ENCODE measurements at regions not wholly inside any gene's neighbourhood (a gene's known extent, or its start where the extent isn't known, plus 50 kb on each side); places are given as distances from the start of the nearest gene placed in this dataset.
A peak's percentile ranks its signal among the peaks of the same experiment; 100 is the strongest.

GRCh38 chr7:24456526-24457218, 116.6 kb upstream of the PALS2 start:
- Histone ChIP-seq H4K20me1 (ENCODE audit: insufficient read depth) (no peaks in the 10 kb centered on the region), H3K4me2 (peak overlapping the region; percentile 69), H3K27ac (peak overlapping the region; percentile 92), H3K27me3 (ENCODE audit: insufficient read depth, low read depth) (no peaks in the 10 kb centered on the region), H2AFZ (ENCODE audit: low read depth) (peak overlapping the region; percentile 89), H3K36me3 (ENCODE audit: insufficient read depth) (no peaks in the 10 kb centered on the region), H3K4me1 (ENCODE audit: low read depth, poor library complexity, severe bottlenecking) (peaks cover 45% of the 10 kb centered on the region), H3K4me3 (IDR thresholded peaks at IDR 0.05; ENCODE audit: insufficient read depth, low read depth, low read length) (no peak overlapping the region), H3K79me2 (ENCODE audit: insufficient read depth, low read depth) (no peaks in the 10 kb centered on the region), H3K9ac (peak overlapping the region; percentile 60)
- no peak for TF ChIP-seq CTCF (conservative IDR thresholded peaks at IDR 0.05; ENCODE audit: low read depth, low read length)

- Histone ChIP-seq H3K27ac (peak overlapping the region; percentile 92), H2AFZ (ENCODE audit: low read depth) (peak overlapping the region; percentile 89), H3K27me3 (ENCODE audit: insufficient read depth, low read depth) (no peaks in the 10 kb centered on the region), H3K4me2 (peak overlapping the region; percentile 69), H3K36me3 (ENCODE audit: insufficient read depth) (no peaks in the 10 kb centered on the region), H3K9ac (peak overlapping the region; percentile 60), H3K79me2 (ENCODE audit: insufficient read depth, low read depth) (no peaks in the 10 kb centered on the region), H3K4me1 (ENCODE audit: low read depth, poor library complexity, severe bottlenecking) (peaks cover 45% of the 10 kb centered on the region), H3K4me3 (IDR thresholded peaks at IDR 0.05; ENCODE audit: insufficient read depth, low read depth, low read length) (no peak overlapping the region), H4K20me1 (ENCODE audit: insufficient read depth) (no peaks in the 10 kb centered on the region)
- TF ChIP-seq CTCF (conservative IDR thresholded peaks at IDR 0.05; ENCODE audit: low read depth, low read length), result no peak
These were observed 116.1 kb upstream of the PALS2 start for GRCh38 chr7:24457219-24457558.

- Histone ChIP-seq H3K27ac (no peak overlapping the region), H3K9ac (no peak overlapping the region), H3K36me3 (ENCODE audit: insufficient read depth) (no peaks in the 10 kb centered on the region), H2AFZ (ENCODE audit: low read depth) (no peak overlapping the region), H4K20me1 (ENCODE audit: insufficient read depth) (no peaks in the 10 kb centered on the region), H3K4me2 (no peak overlapping the region), H3K4me3 (IDR thresholded peaks at IDR 0.05; ENCODE audit: insufficient read depth, low read depth, low read length) (no peak overlapping the region), H3K4me1 (ENCODE audit: low read depth, poor library complexity, severe bottlenecking) (peaks cover 14% of the 10 kb centered on the region), H3K27me3 (ENCODE audit: insufficient read depth, low read depth) (no peaks in the 10 kb centered on the region), H3K79me2 (ENCODE audit: insufficient read depth, low read depth) (no peaks in the 10 kb centered on the region)
- no peak for TF ChIP-seq CTCF (conservative IDR thresholded peaks at IDR 0.05; ENCODE audit: low read depth, low read length)
These were observed 111.1 kb upstream of the PALS2 start for GRCh38 chr7:24462117-24462516.

GRCh38 chr7:24462984-24463383, 110.3 kb upstream of the PALS2 start:
- no peaks in the 10 kb centered on the region for H3K27me3 ChIP-seq (ENCODE audit: insufficient read depth, low read depth)
- H3K4me3 ChIP-seq (IDR thresholded peaks at IDR 0.05; ENCODE audit: insufficient read depth, low read depth, low read length), result no peak overlapping the region
- TF ChIP-seq CTCF (conservative IDR thresholded peaks at IDR 0.05; ENCODE audit: low read depth, low read length), result no peak

More at GRCh38 chr7:24462984-24463383, 110.3 kb upstream of the PALS2 start:
- Histone ChIP-seq H3K4me2 (no peak overlapping the region), H3K36me3 (ENCODE audit: insufficient read depth) (no peaks in the 10 kb centered on the region), H3K9ac (no peak overlapping the region), H4K20me1 (ENCODE audit: insufficient read depth) (no peaks in the 10 kb centered on the region), H3K4me1 (ENCODE audit: low read depth, poor library complexity, severe bottlenecking) (peaks cover 5% of the 10 kb centered on the region), H3K79me2 (ENCODE audit: insufficient read depth, low read depth) (no peaks in the 10 kb centered on the region), H3K27ac (no peak overlapping the region), H2AFZ (ENCODE audit: low read depth) (no peak overlapping the region)

Measured in KMS-11 (cell line).